GM12873 (cell line): ENCODE measurements at regions not wholly inside any gene's neighbourhood (a gene's known extent, or its start where the extent isn't known, plus 50 kb on each side); places are given as distances from the start of the nearest gene placed in this dataset.

Experiments
- TF ChIP-seq, protein P1 (sequence below): IDR thresholded peaks from 2 replicates; pipeline ENCODE4 v1.5.1; 2012; ENCODE audit warnings: low read depth, mild to moderate bottlenecking, moderate library complexity, low read length, control low read depth; ENCODE audit not compliant: insufficient read depth; ENCODE audit errors: missing control alignments

DNA sequence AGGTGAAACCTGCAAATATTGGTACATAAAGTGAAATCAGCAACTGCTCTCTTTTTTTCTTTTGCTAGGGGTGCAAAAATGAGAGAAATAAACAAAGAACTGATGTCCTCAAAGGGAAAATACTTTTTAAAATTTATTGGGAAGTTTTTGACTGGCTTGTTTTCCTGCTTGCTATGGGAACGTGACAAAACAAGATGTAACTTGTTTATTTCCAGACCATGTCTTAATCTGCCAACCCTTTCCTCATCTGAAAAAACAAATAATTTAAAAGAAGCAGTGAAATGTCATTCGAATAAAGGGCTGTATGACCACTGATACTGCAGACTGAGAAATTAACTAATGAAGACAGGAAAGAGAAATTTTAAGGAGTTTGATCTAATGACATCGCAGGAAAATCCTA is 221.9 kb downstream of the CBLN4 start:
- TF ChIP-seq, protein P1, sequence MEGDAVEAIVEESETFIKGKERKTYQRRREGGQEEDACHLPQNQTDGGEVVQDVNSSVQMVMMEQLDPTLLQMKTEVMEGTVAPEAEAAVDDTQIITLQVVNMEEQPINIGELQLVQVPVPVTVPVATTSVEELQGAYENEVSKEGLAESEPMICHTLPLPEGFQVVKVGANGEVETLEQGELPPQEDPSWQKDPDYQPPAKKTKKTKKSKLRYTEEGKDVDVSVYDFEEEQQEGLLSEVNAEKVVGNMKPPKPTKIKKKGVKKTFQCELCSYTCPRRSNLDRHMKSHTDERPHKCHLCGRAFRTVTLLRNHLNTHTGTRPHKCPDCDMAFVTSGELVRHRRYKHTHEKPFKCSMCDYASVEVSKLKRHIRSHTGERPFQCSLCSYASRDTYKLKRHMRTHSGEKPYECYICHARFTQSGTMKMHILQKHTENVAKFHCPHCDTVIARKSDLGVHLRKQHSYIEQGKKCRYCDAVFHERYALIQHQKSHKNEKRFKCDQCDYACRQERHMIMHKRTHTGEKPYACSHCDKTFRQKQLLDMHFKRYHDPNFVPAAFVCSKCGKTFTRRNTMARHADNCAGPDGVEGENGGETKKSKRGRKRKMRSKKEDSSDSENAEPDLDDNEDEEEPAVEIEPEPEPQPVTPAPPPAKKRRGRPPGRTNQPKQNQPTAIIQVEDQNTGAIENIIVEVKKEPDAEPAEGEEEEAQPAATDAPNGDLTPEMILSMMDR: no peak

DNA sequence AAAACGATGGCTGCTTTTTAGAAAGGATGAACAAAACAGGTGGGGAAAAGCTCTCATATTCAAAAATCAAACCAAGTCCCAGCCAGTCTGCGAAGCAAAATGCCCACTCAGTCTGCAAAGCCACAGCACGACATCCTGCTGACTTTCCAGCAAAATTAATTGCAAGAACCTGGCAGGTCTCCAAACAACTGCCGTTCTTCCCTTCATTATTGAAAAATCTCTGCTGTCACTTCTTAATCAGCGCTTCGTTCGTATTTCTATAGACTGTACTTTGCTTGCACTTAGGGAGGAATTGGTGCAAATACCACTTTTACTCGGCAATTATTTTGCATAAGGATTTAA is 222.4 kb downstream of the CBLN4 start:
- TF ChIP-seq, protein P1: no peak

DNA sequence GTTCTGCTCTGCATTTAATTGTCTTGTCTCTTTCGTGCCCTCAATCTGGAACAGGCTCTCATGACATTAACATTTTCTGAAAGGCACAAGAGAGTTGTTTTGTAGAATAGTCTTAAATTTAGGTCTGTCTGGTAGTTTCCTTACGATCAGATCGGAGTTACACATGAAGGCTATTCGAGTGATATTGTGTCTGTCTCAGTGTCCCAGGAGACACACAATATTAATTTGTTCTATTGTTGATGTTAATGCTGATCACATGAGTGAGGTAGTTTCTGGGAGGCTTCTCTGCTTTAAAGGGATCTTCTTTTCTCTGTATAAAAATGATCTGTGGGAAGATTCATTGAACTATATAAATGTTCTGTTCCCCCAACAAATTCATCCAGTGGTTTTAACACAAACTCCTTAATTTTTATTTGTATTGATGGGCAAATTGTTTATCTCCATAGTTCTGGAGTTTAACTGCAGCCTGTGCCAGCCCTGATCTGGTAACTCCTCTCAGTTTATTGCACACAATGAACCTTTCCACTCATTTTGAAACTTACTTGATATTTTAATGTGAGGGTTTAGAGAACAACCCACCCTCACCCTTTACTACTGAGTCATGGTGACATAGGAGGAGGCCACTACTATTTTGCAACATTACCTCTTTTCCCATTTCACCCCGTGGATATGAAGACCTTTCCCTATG is 223.0 kb downstream of the CBLN4 start:
- TF ChIP-seq, protein P1: no peak

DNA sequence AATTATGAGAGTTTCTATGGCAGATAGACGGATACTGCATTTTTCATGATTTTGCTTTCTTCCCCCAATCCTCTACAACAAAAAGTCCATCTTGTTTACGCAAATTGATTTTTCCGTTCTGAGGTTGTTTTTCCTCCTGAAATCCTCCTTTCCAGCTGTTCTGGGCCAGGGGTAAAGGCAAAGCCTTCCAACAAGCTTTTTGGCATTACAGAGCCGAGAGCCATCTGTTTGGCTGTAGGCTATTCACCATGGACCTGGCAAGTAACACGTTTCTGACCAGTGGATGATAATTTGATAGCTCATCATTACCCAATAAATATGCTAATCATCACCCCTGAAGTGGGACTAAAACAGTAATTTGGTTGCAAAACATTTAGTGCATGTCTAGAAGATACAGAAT is 226.5 kb downstream of the CBLN4 start:
- TF ChIP-seq, protein P1: no peak

DNA sequence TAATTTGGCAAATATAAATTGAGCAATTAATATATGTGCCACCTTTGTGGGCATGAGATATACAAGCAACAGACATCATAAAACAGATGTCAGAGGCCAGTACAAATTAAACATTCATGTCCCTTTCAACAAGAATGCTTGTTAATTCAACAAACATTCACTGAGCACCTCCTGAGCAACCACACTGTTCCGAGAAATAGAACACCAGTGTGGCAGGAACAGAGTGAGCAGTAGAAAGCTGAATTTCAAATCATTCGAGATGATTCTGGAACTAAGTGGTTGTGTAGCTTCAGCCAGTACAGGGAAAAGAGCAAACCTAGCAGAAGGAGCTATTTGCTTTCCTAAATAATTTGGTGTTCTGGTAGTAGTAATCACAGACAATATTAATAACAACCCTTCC is 227.7 kb downstream of the CBLN4 start:
- TF ChIP-seq, protein P1: no peak

DNA sequence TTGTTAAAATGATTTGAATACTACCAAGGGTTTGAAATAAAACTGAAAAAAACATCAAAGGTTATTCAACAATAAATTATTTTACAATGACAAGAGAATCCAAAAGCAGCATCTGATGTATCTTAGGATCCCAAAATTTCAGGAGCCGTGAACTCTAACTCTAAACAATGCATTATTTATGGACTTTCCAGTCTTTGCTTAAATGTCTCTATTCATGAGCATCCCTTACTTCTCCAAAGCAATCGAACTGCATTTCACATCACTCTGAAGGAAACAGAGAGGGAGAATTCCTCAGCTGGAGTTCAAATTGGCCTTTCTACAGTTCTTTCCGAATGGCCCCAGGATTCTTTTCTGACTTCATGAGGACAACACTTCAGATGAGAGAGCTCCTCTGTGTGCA is 229.1 kb downstream of the CBLN4 start:
- TF ChIP-seq, protein P1: no peak

DNA sequence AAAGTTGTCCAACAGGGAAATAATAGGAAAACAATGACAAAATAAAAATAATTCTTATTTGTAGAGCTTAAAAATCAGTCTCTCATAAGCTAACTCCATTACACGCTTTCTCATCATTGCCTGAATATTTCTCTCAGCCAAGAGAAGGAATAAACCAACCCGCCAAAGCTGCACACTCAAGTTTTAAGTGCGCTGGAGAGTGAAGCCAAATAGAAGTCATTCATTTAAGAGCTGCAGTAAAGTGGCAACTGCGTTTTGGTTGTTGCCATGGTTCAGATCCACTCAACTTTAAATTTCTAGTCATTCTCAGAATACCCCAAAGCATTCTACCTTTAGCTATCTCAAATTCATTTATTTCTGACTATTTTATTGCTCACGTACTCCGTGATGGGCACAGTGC is 230.7 kb downstream of the CBLN4 start:
- TF ChIP-seq, protein P1: no peak
